PC-3 (cell line): ENCODE measurements at regions not wholly inside any gene's neighbourhood (a gene's known extent, or its start where the extent isn't known, plus 50 kb on each side); places are given as distances from the start of the nearest gene placed in this dataset.

ENCODE experiments used
- ATAC-seq: fragments of 200-7000 bp; cut with Tn5 transposase; 2 replicates; pipeline ENCODE4 v1.9.1; 2020; ENCODE audit warnings: mild to moderate bottlenecking, moderate library complexity
- BruUV-seq: library from RNA; stranded (reverse); fragments of 400-500 nt; replicated peaks from 2 replicates; lab custom pipeline; 2021; lab: Mats Ljungman, UMichigan
- CTCF ChIA-PET: fragments of 300-600 bp; sonication (Branson Sonifier 250); formaldehyde crosslinking; loops from one replicate; lab custom pipeline; 2022; ENCODE audit warnings: antibody characterized with exemption; lab: Charles Lee
- POLR2A ChIA-PET: fragments of 300-600 bp; sonication (Branson Sonifier 250); formaldehyde crosslinking; loops from one replicate; lab custom pipeline; 2022; ENCODE audit warnings: antibody characterized with exemption; ENCODE audit not compliant: unreplicated experiment; lab: Charles Lee
- DNase-seq: peaks from one replicate; pipeline ENCODE4 v3.0.0-alpha.2; 2015
- H2AFZ ChIP-seq: fragments of 300-600 bp; sonication (generic); 2 replicates; pipeline ENCODE4 v1.6.0; 2016; ENCODE audit warnings: antibody characterized with exemption, low read length
- H3F3A ChIP-seq: fragments of 300-600 bp; sonication (generic); one replicate; pipeline ENCODE4 v1.6.0; 2017; ENCODE audit warnings: antibody characterized with exemption, low read length, control low read depth, mild to moderate bottlenecking; ENCODE audit not compliant: unreplicated experiment
- H3K27ac ChIP-seq: fragments of 300-600 bp; sonication (generic); 2 replicates; pipeline ENCODE4 v1.5.1; 2016; ENCODE audit warnings: mild to moderate bottlenecking, low read length
- H3K27me3 ChIP-seq: fragments of 300-600 bp; sonication (generic); 2 replicates; pipeline ENCODE4 v1.6.1; 2016; ENCODE audit warnings: low read length, mixed read lengths
- H3K36me3 ChIP-seq: fragments of 300-600 bp; sonication (generic); 2 replicates; pipeline ENCODE4 v1.6.1; 2016; ENCODE audit warnings: low read depth, mixed run types, low read length, mixed read lengths
- H3K4me1 ChIP-seq: fragments of 300-600 bp; sonication (generic); 2 replicates; pipeline ENCODE4 v1.5.1; 2016; ENCODE audit warnings: low read length; ENCODE audit not compliant: insufficient read depth
- H3K4me2 ChIP-seq: fragments of 300-600 bp; sonication (generic); 2 replicates; pipeline ENCODE4 v1.6.0; 2016; ENCODE audit warnings: low read length
- H3K4me3 ChIP-seq: fragments of 300-600 bp; sonication (generic); 2 replicates; pipeline ENCODE4 v1.5.1; 2016; ENCODE audit warnings: mild to moderate bottlenecking, low read length, mixed read lengths
- H3K79me2 ChIP-seq: fragments of 300-600 bp; sonication (generic); 2 replicates; pipeline ENCODE4 v1.6.1; 2017; ENCODE audit warnings: low read length, mixed read lengths
- H3K9ac ChIP-seq: fragments of 300-600 bp; sonication (generic); 2 replicates; pipeline ENCODE4 v1.6.0; 2016; ENCODE audit warnings: mild to moderate bottlenecking, low read length
- H3K9me2 ChIP-seq: fragments of 300-600 bp; sonication (generic); replicated peaks from 2 replicates; pipeline ENCODE4 v1.6.1; 2016; ENCODE audit warnings: mixed run types, low read length, mixed read lengths
- H3K9me3 ChIP-seq: fragments of 300-600 bp; sonication (generic); 2 replicates; pipeline ENCODE4 v1.6.1; 2016; ENCODE audit warnings: low read length, mixed read lengths
- H4K20me1 ChIP-seq: fragments of 300-600 bp; sonication (generic); 2 replicates; pipeline ENCODE4 v1.6.1; 2016; ENCODE audit warnings: low read length, mixed read lengths
- CTCF ChIP-seq: fragments of 300-600 bp; sonication (generic); conservative IDR thresholded peaks from 2 replicates; pipeline ENCODE4 v1.5.1; 2017; ENCODE audit warnings: antibody characterized with exemption, low read depth, mild to moderate bottlenecking, low read length
- EZH2 ChIP-seq: fragments of 300-600 bp; sonication (generic); IDR thresholded peaks from one replicate; pipeline ENCODE4 v1.6.1; 2017; ENCODE audit warnings: antibody characterized with exemption, mild to moderate bottlenecking, low read length; ENCODE audit not compliant: unreplicated experiment
- EZH2phosphoT487 ChIP-seq: fragments of 300-600 bp; sonication (generic); IDR thresholded peaks from 2 replicates; pipeline ENCODE4 v1.6.1; 2018; ENCODE audit warnings: mild to moderate bottlenecking, antibody characterized with exemption, low read length, borderline replicate concordance
- intact Hi-C: fragments of 100-400 bp; cut with micrococcal nuclease; formaldehyde crosslinking; loops from 2 replicates; pipeline ENCODE4 v1.9.0; 2023

GRCh38 chr12:66931091-66931490 is 252.2 kb upstream of the GRIP1 start:
- Histone ChIP-seq H3K4me2 (no peak overlapping the region), H3K4me3 (no peak overlapping the region), H3K27me3 (no peaks in the 10 kb centered on the region), H3K36me3 (no peaks in the 10 kb centered on the region), H2AFZ (no peak overlapping the region), H4K20me1 (no peaks in the 10 kb centered on the region), H3K79me2 (no peaks in the 10 kb centered on the region), H3K4me1 (no peaks in the 10 kb centered on the region), H3K9ac (no peak overlapping the region), H3K9me2 (no peaks in the 10 kb centered on the region), H3K9me3 (no peaks in the 10 kb centered on the region), H3K27ac (no peak overlapping the region), H3F3A (no peaks in the 10 kb centered on the region)
- BruUV-seq: no TSS peak
- CTCF ChIA-PET: no interaction called here
- POLR2A ChIA-PET: no interaction called here
- no peak for ATAC-seq
- intact Hi-C loops: no loop called here
- TF ChIP-seq EZH2phosphoT487 (no peak), EZH2 (no peak), CTCF (no peak)
- no peak for DNase-seq

- ChIA-PET POLR2A (no interaction called here), CTCF (no interaction called here)
- Histone ChIP-seq H3K9ac (no peak overlapping the region), H3F3A (no peaks in the 10 kb centered on the region), H3K79me2 (no peaks in the 10 kb centered on the region), H3K27ac (no peak overlapping the region), H2AFZ (no peak overlapping the region), H3K9me2 (no peaks in the 10 kb centered on the region), H3K4me2 (no peak overlapping the region), H3K4me1 (no peaks in the 10 kb centered on the region), H3K9me3 (no peaks in the 10 kb centered on the region), H3K4me3 (no peak overlapping the region), H4K20me1 (no peaks in the 10 kb centered on the region), H3K27me3 (no peaks in the 10 kb centered on the region), H3K36me3 (no peaks in the 10 kb centered on the region)
- intact Hi-C loops: no loop called here
- ATAC-seq (no peak), DNase-seq (no peak)
- BruUV-seq: no TSS peak
- TF ChIP-seq CTCF: no peak
- TF ChIP-seq EZH2: no peak
- TF ChIP-seq EZH2phosphoT487: no peak
Observed at GRCh38 chr12:66932126-66932525, 253.2 kb upstream of the GRIP1 start.

GRCh38 chr12:66934302-66935062 is 255.6 kb upstream of the GRIP1 start:
- ATAC-seq (no peak), DNase-seq (no peak)
- Histone ChIP-seq H3K9ac (no peak overlapping the region), H4K20me1 (no peaks in the 10 kb centered on the region), H3K27ac (no peak overlapping the region), H3K4me3 (no peak overlapping the region), H3K36me3 (no peaks in the 10 kb centered on the region), H2AFZ (no peak overlapping the region), H3K27me3 (no peaks in the 10 kb centered on the region), H3K9me3 (no peaks in the 10 kb centered on the region), H3K9me2 (no peaks in the 10 kb centered on the region), H3K4me1 (no peaks in the 10 kb centered on the region), H3F3A (no peaks in the 10 kb centered on the region), H3K79me2 (no peaks in the 10 kb centered on the region), H3K4me2 (no peak overlapping the region)
- BruUV-seq: no TSS peak
- POLR2A ChIA-PET: no interaction called here
- CTCF ChIA-PET: no interaction called here
- intact Hi-C loops: no loop called here
- TF ChIP-seq EZH2 (no peak), CTCF (no peak), EZH2phosphoT487 (no peak)
